HepG2 (cell line): ENCODE measurements at regions not wholly inside any gene's neighbourhood (a gene's known extent, or its start where the extent isn't known, plus 50 kb on each side); places are given as distances from the start of the nearest gene placed in this dataset.

Source experiments
- ATF2 ChIP-seq: sonication (generic); formaldehyde crosslinking; IDR thresholded peaks from 2 replicates; pipeline ENCODE4 v1.4.0; 2020; ENCODE audit warnings: missing genetic modification reagents
- CTCF ChIP-seq: sonication (generic); formaldehyde crosslinking; IDR thresholded peaks from 2 replicates; pipeline ENCODE4 v1.5.0; 2020; ENCODE audit warnings: mild to moderate bottlenecking, missing genetic modification reagents, moderate library complexity
- EP300 ChIP-seq, 3 experiments: sonication (generic) in 1 of 3; formaldehyde crosslinking in 1 of 3; IDR thresholded peaks; 2 replicates each; pipeline versions ENCODE4 v1.5.1 to v1.6.1; 2011 to 2020; ENCODE audit warnings: low read depth in 2 of 3, low read length in 2 of 3, borderline replicate concordance in 1 of 3, improper control_type of control experiment in 1 of 3, mild to moderate bottlenecking in 1 of 3, missing genetic modification reagents in 1 of 3, moderate library complexity in 1 of 3
- HNRNPL ChIP-seq: fragments of 200-400 bp; formaldehyde crosslinking; IDR thresholded peaks from 2 replicates; pipeline ENCODE4 v1.6.1; 2017; ENCODE audit warnings: mild to moderate bottlenecking, low read depth, low read length
- MLXIP ChIP-seq: sonication (generic); formaldehyde crosslinking; IDR thresholded peaks from 2 replicates; pipeline ENCODE4 v1.9.0; 2021; ENCODE audit warnings: missing genetic modification reagents, borderline replicate concordance
- POLR2A ChIP-seq, 2 experiments: IDR thresholded peaks; 2 replicates each; pipeline ENCODE4 v1.6.1; 2011; ENCODE audit warnings: low read depth in 2 of 2, low read length in 2 of 2, mild to moderate bottlenecking in 1 of 2, moderate library complexity in 1 of 2; ENCODE audit not compliant: insufficient read depth in 1 of 2
- SIX4 ChIP-seq: sonication (generic); formaldehyde crosslinking; IDR thresholded peaks from 2 replicates; pipeline ENCODE4 v1.4.0; 2020; ENCODE audit warnings: missing genetic modification reagents
- STAT5B ChIP-seq: sonication (generic); formaldehyde crosslinking; IDR thresholded peaks from 2 replicates; pipeline ENCODE4 v1.4.0; 2020; ENCODE audit warnings: missing genetic modification reagents
- TCF7L2 ChIP-seq: IDR thresholded peaks from 2 replicates; pipeline ENCODE4 v1.6.1; 2011; ENCODE audit warnings: mild to moderate bottlenecking, low read depth, low read length, moderate library complexity
- YY1 ChIP-seq: IDR thresholded peaks from 2 replicates; pipeline ENCODE4 v1.6.1; 2011; ENCODE audit warnings: low read length, low read depth, moderate library complexity, mild to moderate bottlenecking; ENCODE audit not compliant: insufficient read depth, insufficient replicate concordance
- ZHX1 ChIP-seq: sonication (generic); formaldehyde crosslinking; IDR thresholded peaks from 2 replicates; pipeline ENCODE4 v1.8.1; 2022; ENCODE audit warnings: low read depth, mild to moderate bottlenecking, missing genetic modification reagents
- ZNF691 ChIP-seq: sonication (generic); formaldehyde crosslinking; IDR thresholded peaks from 2 replicates; pipeline ENCODE4 v1.4.0; 2020; ENCODE audit warnings: missing genetic modification reagents, low read depth, mild to moderate bottlenecking, borderline replicate concordance
- ZNF776 ChIP-seq: sonication (generic); formaldehyde crosslinking; IDR thresholded peaks from 2 replicates; pipeline ENCODE4 v1.4.0; 2020; ENCODE audit warnings: mild to moderate bottlenecking, missing genetic modification reagents

- TF ChIP-seq STAT5B (CRISPR knock-in tag) (no peak), POLR2A (IDR thresholded peaks at IDR 0.05; ENCODE audit: insufficient read depth in 1 of 2, low read depth in 2 of 2, low read length in 2 of 2) (no peak), MLXIP (CRISPR knock-in tag) (no peak), YY1 (no peak), EP300 (IDR thresholded peaks at IDR 0.05; ENCODE audit: low read depth in 2 of 2, low read length in 2 of 2) (no peak), EP300 (CRISPR knock-in tag; IDR thresholded peaks at IDR 0.05; ENCODE audit: borderline replicate concordance) (no peak), ATF2 (CRISPR knock-in tag) (no peak), CTCF (CRISPR knock-in tag) (no peak), ZHX1 (no peak), SIX4 (CRISPR knock-in tag) (no peak), ZNF691 (no peak), TCF7L2 (no peak), HNRNPL (no peak), ZNF776 (CRISPR knock-in tag) (no peak)
These were observed 169.5 kb downstream of the MYCN start for GRCh38 chr2:16109821-16110310.
